CD4-positive, alpha-beta T cell treated with Interleukin-1 beta for 1 hour (primary cell): ENCODE measurements at regions not wholly inside any gene's neighbourhood (a gene's known extent, or its start where the extent isn't known, plus 50 kb on each side); places are given as distances from the start of the nearest gene placed in this dataset.
"Not testable (repeated sequence)": the region's sequence is repeated elsewhere in the genome, so short reads cannot be mapped to it uniquely, and the experiment has no call there.

Experiments used
- DNase-seq, 2 donors: peaks; one replicate each; pipeline ENCODE4 v3.0.0-alpha.2; 2020 to 2022

GRCh38 chr2:446963-447530, 159.2 kb upstream of the ALKAL2 start:
- DNase-seq = no peak

GRCh38 chr2:446303-446874, 158.5 kb upstream of the ALKAL2 start:
- no peak for DNase-seq

DNA sequence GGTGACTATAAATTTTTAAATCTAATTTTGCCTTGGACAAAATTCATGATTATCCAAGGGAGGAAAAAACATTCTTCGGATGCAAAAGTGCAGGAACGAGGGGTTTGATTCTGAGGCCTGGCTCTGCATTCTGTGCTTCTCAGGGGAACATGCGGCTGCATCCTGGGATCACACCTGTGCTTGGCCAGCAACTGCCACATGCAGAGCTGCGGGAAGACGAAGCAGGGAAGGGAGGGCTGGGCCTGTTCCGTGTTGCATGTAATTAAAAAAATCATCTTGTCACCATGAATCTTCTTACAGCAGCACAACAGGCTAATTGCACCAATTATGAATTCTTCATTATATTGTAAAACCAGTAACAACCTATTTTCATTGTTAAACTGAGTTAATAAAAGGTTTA, 158.0 kb upstream of the ALKAL2 start:
- DNase-seq = no peak

DNA sequence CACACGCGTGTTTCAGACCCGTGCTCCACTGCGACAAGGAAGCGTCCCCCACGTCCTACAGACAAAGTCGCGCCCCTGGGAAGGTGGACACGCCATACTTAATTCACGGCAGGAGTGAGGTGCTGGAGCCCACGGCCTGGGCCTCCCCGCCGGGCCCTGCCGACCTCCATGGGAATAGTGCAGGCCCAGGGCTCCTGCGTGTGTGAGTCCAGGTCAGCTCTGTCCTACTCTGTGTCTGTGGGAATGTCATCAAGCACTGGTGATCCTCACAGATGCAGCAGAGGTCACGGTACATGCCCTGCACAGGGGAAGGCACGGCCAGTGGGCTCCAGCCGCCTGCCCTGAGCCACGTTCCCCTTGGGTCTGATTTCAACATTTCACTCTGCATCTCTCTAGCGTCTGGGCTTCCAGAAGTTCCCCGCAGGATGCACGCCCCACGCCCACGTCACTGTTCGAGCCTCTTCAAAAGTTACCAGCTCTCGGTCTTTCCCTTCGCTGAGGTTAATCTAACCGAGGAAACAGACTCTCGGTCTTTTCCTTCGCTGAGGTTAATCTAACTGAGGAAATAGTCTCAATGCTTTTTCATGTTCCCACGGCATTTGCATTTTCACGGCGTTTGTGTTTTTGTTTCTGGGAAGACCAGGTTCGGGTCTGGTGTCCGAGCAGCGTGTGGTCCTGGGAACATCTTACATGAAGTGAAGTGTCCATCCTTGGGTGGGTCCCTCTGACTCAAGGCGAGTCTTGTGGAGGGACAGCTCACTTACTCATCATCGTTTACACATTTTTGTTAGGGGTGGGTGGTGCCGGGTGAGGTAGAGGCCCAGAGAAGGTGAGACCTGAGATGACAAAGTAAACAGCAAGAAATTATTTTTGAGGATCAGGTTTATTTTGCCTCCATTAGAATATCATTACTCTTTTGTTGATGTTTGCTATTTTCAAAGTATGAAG, 157.3 kb upstream of the ALKAL2 start:
- peak; percentile 23 to 46 for DNase-seq

DNA sequence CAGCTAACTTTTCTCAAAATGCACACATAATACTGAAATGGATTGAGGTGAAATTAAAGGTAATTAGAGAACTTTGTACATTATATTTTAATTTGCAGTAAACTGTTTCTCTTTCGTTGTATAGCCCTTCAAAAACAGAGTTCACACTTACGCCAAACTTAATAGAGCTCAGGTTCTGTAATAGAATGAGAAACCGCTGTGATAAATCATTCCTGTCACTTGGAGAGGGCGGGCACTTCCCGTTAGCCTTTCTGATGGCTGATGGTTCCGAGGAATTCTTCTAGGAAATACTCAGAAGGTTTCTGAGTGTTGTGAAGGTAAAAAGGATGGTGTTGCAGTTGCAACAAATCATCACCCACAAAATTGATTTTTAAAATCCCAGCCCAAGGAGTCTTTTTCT, 155.8 kb upstream of the ALKAL2 start:
- no peak for DNase-seq

- no peak for DNase-seq
Observed at GRCh38 chr2:443216-443615, 155.3 kb upstream of the ALKAL2 start.

- no peak for DNase-seq
Observed at GRCh38 chr2:441258-442022, 153.5 kb upstream of the ALKAL2 start.

GRCh38 chr2:440403-440740, 152.5 kb upstream of the ALKAL2 start:
- no peak for DNase-seq

DNA sequence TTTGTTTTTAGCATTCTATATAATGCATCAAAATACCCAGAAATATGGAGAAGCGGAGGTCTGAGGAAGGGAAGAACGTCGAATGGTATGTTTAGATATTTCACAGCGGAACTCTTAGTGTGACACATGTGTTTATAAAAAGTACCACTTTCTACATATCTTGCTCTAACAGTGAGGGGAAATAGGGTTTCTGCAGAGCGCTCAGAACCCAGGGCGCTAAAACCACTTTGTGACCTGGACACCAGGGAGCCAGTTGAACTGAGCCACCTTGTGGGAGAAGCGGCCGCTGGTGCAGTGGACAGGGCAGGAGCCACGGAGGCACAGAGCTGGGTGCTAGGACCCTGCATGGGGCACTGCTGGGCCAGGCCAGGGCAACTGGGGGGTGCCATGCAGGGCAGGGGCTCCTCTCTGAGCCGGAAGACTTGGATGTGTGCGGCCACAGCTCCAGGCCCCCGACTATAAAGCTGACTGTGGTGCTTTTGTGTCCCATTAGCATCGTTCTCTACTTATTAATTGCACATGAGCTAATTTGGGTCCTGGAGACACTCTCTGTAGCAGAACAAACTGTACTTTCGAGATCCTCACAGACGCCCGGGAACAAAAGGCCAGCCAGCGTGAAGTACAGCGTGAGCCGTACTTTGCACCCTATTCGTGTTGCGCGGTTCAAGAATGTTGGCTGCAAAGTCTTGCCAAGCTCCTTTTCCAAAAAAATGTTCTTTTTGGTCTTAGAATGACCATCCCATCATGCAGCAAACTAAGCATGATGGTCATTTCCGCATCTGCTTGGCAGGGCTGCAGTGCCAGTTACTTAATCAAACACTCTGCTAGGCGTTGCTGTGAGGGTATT, 151.9 kb upstream of the ALKAL2 start:
- DNase-seq = no peak

DNA sequence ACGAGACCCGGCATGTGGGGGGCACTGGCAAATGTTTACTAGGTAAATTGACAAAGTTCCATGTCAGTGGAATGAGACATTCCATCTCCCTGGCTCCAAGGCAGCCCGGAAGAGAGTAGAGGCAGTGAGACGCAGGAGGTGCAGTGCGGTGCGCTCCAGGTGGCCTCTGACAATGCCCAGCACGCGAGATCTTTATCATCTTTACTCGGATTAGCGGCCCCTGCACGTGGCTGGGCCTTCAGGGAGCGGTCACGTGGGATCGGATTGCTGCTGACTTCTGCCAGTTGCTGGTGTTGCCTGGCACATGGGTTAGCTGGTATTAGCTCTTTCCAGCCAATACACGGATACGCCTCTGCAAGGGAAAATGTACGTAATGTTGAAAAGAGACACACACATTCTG, 151.2 kb upstream of the ALKAL2 start:
- DNase-seq = no peak

GRCh38 chr2:437756-438393, 150.0 kb upstream of the ALKAL2 start:
- DNase-seq = peak; percentile 82 to 87

- no peak for DNase-seq
Observed at GRCh38 chr2:437180-437579, 149.3 kb upstream of the ALKAL2 start.

- no peak for DNase-seq
Observed at GRCh38 chr2:436205-436604, 148.3 kb upstream of the ALKAL2 start.

DNA sequence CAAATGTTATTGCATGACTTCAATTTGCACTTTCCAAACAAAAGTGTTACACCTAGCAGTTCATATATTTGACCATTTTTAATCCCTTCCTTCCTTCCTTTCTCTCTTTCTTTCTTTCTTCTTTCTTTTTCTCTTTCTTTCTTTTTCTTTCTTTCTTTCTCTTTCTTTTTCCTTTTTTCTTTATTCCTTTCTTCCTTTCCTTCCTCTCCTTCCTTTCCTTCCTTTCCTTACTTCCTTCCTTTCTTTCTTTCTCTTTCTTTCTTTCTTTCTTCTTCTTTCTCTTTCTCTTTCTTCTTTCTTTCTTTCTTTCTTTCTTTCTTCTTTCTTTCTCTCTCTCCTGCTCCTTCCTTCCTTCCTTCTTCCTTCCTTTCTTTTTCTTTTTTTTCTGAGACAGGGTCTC, 146.7 kb upstream of the ALKAL2 start:
- DNase-seq = no peak

GRCh38 chr2:433216-433615, 145.3 kb upstream of the ALKAL2 start:
- DNase-seq = no peak

GRCh38 chr2:430291-431040, 142.6 kb upstream of the ALKAL2 start:
- DNase-seq = no peak

DNA sequence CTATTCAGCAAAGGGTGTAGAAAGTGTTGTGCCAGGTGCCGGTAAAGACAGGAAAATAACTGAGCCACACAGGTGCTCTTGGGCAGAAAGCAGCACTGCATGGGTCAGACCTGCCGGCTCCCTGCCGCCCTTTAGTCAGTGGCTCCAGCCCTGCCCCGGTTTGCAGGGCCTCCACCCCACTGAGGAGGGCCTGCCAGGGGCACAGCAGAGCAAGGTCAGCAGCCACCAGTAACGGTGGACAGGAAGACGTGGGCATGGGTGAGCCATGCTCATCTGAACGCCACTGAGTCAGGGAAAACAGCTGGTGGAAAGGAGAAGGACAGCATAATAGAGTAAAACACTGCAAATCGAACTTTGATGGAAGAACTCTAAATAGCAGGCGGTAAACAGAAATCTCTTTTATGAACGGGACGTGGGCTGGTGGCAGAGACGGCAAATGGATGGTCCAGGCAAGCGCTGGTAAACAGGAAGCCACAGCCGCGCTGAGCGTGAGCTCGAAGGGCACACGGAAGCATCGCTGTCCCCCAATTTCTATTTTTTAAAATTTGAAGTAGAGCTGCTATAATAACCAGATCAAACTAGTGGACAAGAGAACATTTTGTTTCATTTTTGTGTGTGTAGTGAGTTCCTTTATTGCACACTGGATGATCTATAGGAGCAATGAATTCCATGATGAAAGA, 141.8 kb upstream of the ALKAL2 start:
- DNase-seq = peak; percentile 27

- no peak for DNase-seq
Observed at GRCh38 chr2:429142-429541, 141.3 kb upstream of the ALKAL2 start.

- no peak for DNase-seq
Observed at GRCh38 chr2:428591-428990, 140.7 kb upstream of the ALKAL2 start.

DNA sequence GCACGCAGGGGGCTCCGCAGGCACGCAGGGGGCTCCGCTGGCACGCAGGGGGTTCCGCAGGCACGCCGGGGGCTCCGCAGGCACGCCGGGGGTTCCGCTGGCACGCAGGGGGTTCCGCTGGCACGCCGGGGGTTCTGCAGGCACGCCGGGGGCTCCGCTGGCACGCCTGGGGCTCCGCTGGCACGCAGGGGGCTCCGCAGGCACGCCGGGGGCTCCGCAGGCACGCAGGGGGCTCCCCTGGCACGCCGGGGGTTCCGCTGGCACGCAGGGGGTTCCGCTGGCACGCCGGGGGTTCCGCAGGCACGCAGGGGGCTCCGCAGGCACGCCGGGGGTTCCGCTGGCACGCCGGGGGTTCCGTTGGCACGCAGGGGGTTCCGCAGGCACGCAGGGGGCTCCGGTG, 138.8 kb upstream of the ALKAL2 start:
- not testable (repeated sequence) for DNase-seq

- DNase-seq = no peak
Observed at GRCh38 chr2:425947-426346, 138.1 kb upstream of the ALKAL2 start.
